Ureter (tissue), 1 donor: ENCODE measurements at regions not wholly inside any gene's neighbourhood (a gene's known extent, or its start where the extent isn't known, plus 50 kb on each side); places are given as distances from the start of the nearest gene placed in this dataset.
A peak's percentile ranks its signal among the peaks of the same experiment; 100 is the strongest.
"Not testable (repeated sequence)": the region's sequence is repeated elsewhere in the genome, so short reads cannot be mapped to it uniquely, and the experiment has no call there.

Source experiments
- DNase-seq: peaks from one replicate; pipeline ENCODE4 v3.0.0-alpha.2; 2020; ENCODE audit warnings: low spot score
- donor health status: DM: yes; HTN: yes; CAD: no.

GRCh38 chr2:38243186-38243880 lies 133.7 kb downstream of the ATL2 start:
- no peak for DNase-seq

- peak; percentile 50 for DNase-seq
Observed at GRCh38 chr2:38239452-38239851, 137.6 kb downstream of the ATL2 start.

GRCh38 chr2:38238705-38239104 lies 138.4 kb downstream of the ATL2 start:
- DNase-seq, result not testable (repeated sequence)

- no peak for DNase-seq
Observed at GRCh38 chr2:38237311-38237710, 139.8 kb downstream of the ATL2 start.

GRCh38 chr2:38233231-38233983 lies 143.7 kb downstream of the ATL2 start:
- no peak for DNase-seq

- DNase-seq, result no peak
Observed at GRCh38 chr2:38232454-38232853, 144.6 kb downstream of the ATL2 start.

- DNase-seq, result no peak
Observed at GRCh38 chr2:38230756-38231155, 146.3 kb downstream of the ATL2 start.

- DNase-seq, result no peak
Observed at GRCh38 chr2:38228753-38229152, 148.3 kb downstream of the ATL2 start.

GRCh38 chr2:38224821-38225437 lies 149.0 kb upstream of the CYP1B1 start:
- no peak for DNase-seq

- DNase-seq, result no peak
Observed at GRCh38 chr2:38224181-38224580, 148.2 kb upstream of the CYP1B1 start.

GRCh38 chr2:38223256-38223655 lies 147.3 kb upstream of the CYP1B1 start:
- DNase-seq, result no peak

- DNase-seq, result no peak
Observed at GRCh38 chr2:38220164-38220563, 144.2 kb upstream of the CYP1B1 start.

GRCh38 chr2:38218995-38219394 lies 143.0 kb upstream of the CYP1B1 start:
- no peak for DNase-seq

GRCh38 chr2:38218591-38218991 lies 142.6 kb upstream of the CYP1B1 start:
- no peak for DNase-seq

GRCh38 chr2:38217401-38218188 lies 141.6 kb upstream of the CYP1B1 start:
- DNase-seq, result no peak

- DNase-seq, result no peak
Observed at GRCh38 chr2:38216886-38217285, 140.9 kb upstream of the CYP1B1 start.

GRCh38 chr2:38215993-38216392 lies 140.0 kb upstream of the CYP1B1 start:
- no peak for DNase-seq

- DNase-seq, result no peak
Observed at GRCh38 chr2:38215522-38215921, 139.6 kb upstream of the CYP1B1 start.

- DNase-seq, result no peak
Observed at GRCh38 chr2:38214209-38214717, 138.3 kb upstream of the CYP1B1 start.

- no peak for DNase-seq
Observed at GRCh38 chr2:38213619-38214167, 137.7 kb upstream of the CYP1B1 start.

- no peak for DNase-seq
Observed at GRCh38 chr2:38212312-38212711, 136.4 kb upstream of the CYP1B1 start.

- no peak for DNase-seq
Observed at GRCh38 chr2:38207168-38207567, 131.2 kb upstream of the CYP1B1 start.
